ENCODE measurements at regions not wholly inside any gene's neighbourhood (a gene's known extent, or its start where the extent isn't known, plus 50 kb on each side); places are given as distances from the start of the nearest gene placed in this dataset.

GRCh38 chr4:108337923-108338322 is 169.2 kb upstream of the LEF1 start:
- DNase-seq = no peak
- Histone ChIP-seq H3K4me1 (ENCODE audit: low read length) (peaks cover 8% of the 10 kb centered on the region), H4K20me1 (ENCODE audit: insufficient read depth, low read length) (no peaks in the 10 kb centered on the region), H3K4me2 (ENCODE audit: low read depth, low read length) (no peak overlapping the region), H3K4me3 (ENCODE audit: low read length) (no peak overlapping the region), H3K9me3 (replicated peaks; ENCODE audit: insufficient read depth, low read length) (no peaks in the 10 kb centered on the region), H3K27ac (ENCODE audit: low read length) (no peak overlapping the region), H3K9ac (ENCODE audit: low read length) (no peak overlapping the region), H3K27me3 (replicated peaks; ENCODE audit: insufficient read depth, low read length) (no peaks in the 10 kb centered on the region), H2AFZ (ENCODE audit: low read length) (no peak overlapping the region), H3K36me3 (replicated peaks; ENCODE audit: insufficient read depth, low read length) (no peaks in the 10 kb centered on the region), H3F3A (ENCODE audit: insufficient read depth, low read length) (no peaks in the 10 kb centered on the region), H3K9me2 (replicated peaks; ENCODE audit: insufficient read depth, low read length) (no peaks in the 10 kb centered on the region), H3K79me2 (ENCODE audit: low read length) (no peaks in the 10 kb centered on the region)
- TF ChIP-seq CTCF (IDR thresholded peaks at IDR 0.05; ENCODE audit: low read length) = no peak
- TF ChIP-seq EZH2phosphoT487 (IDR thresholded peaks at IDR 0.05; ENCODE audit: low read length) = no peak
- no peak for TF ChIP-seq EZH2 (optimal IDR thresholded peaks at IDR 0.05; ENCODE audit: low read depth, low read length)

- Histone ChIP-seq H3K4me2 (ENCODE audit: low read depth, low read length) (no peak overlapping the region), H3K36me3 (replicated peaks; ENCODE audit: insufficient read depth, low read length) (no peaks in the 10 kb centered on the region), H3K4me1 (ENCODE audit: low read length) (0 out of 2 replicates have a peak, but pooled peaks cover 5% of the 10 kb centered on the region), H3K9ac (ENCODE audit: low read length) (no peak overlapping the region), H3K27me3 (replicated peaks; ENCODE audit: insufficient read depth, low read length) (no peaks in the 10 kb centered on the region), H3K4me3 (ENCODE audit: low read length) (no peak overlapping the region), H3K27ac (ENCODE audit: low read length) (no peak overlapping the region), H3F3A (ENCODE audit: insufficient read depth, low read length) (no peaks in the 10 kb centered on the region), H3K9me3 (replicated peaks; ENCODE audit: insufficient read depth, low read length) (no peaks in the 10 kb centered on the region), H4K20me1 (ENCODE audit: insufficient read depth, low read length) (no peaks in the 10 kb centered on the region), H3K79me2 (ENCODE audit: low read length) (no peaks in the 10 kb centered on the region), H3K9me2 (replicated peaks; ENCODE audit: insufficient read depth, low read length) (no peaks in the 10 kb centered on the region), H2AFZ (ENCODE audit: low read length) (no peak overlapping the region)
- TF ChIP-seq EZH2 (optimal IDR thresholded peaks at IDR 0.05; ENCODE audit: low read depth, low read length) (no peak), CTCF (IDR thresholded peaks at IDR 0.05; ENCODE audit: low read length) (no peak), EZH2phosphoT487 (IDR thresholded peaks at IDR 0.05; ENCODE audit: low read length) (no peak)
- no peak for DNase-seq
Observed at GRCh38 chr4:108336076-108336475, 167.3 kb upstream of the LEF1 start.

- DNase-seq = no peak
- H3K4me3 ChIP-seq (ENCODE audit: low read length) = no peak overlapping the region
- H3K27ac ChIP-seq (ENCODE audit: low read length) = no peak overlapping the region
- no peak overlapping the region for H2AFZ ChIP-seq (ENCODE audit: low read length)
- no peak overlapping the region for H3K9ac ChIP-seq (ENCODE audit: low read length)
- H3K36me3 ChIP-seq (replicated peaks; ENCODE audit: insufficient read depth, low read length) = no peaks in the 10 kb centered on the region
- no peaks in the 10 kb centered on the region for H3K9me2 ChIP-seq (replicated peaks; ENCODE audit: insufficient read depth, low read length)
- H3K27me3 ChIP-seq (replicated peaks; ENCODE audit: insufficient read depth, low read length) = no peaks in the 10 kb centered on the region
- H3K9me3 ChIP-seq (replicated peaks; ENCODE audit: insufficient read depth, low read length) = no peaks in the 10 kb centered on the region
- H3K79me2 ChIP-seq (ENCODE audit: low read length) = no peaks in the 10 kb centered on the region
- no peak overlapping the region for H3K4me2 ChIP-seq (ENCODE audit: low read depth, low read length)
- no peak for TF ChIP-seq EZH2phosphoT487 (IDR thresholded peaks at IDR 0.05; ENCODE audit: low read length)
- no peak for TF ChIP-seq CTCF (IDR thresholded peaks at IDR 0.05; ENCODE audit: low read length)
- TF ChIP-seq EZH2 (optimal IDR thresholded peaks at IDR 0.05; ENCODE audit: low read depth, low read length) = no peak
- H3K4me1 ChIP-seq (ENCODE audit: low read length) = 0 out of 2 replicates have a peak, but pooled peaks cover 5% of the 10 kb centered on the region
- H4K20me1 ChIP-seq (ENCODE audit: insufficient read depth, low read length) = no peaks in the 10 kb centered on the region
- H3F3A ChIP-seq (ENCODE audit: insufficient read depth, low read length) = no peaks in the 10 kb centered on the region
Observed at GRCh38 chr4:108335081-108335480, 166.3 kb upstream of the LEF1 start.

Data from MM.1S (cell line).